H9 (cell line): ENCODE measurements at regions not wholly inside any gene's neighbourhood (a gene's known extent, or its start where the extent isn't known, plus 50 kb on each side); places are given as distances from the start of the nearest gene placed in this dataset.

Experiments
- DNase-seq: peaks from one replicate; pipeline ENCODE4 v3.0.0-alpha.2; 2017
- H2AFZ ChIP-seq: one replicate; pipeline ENCODE4 v1.6.1; 2013; ENCODE audit warnings: mild to moderate bottlenecking, low read length, control low read depth, moderate library complexity
- H2AK5ac ChIP-seq: 2 replicates; pipeline ENCODE4 v1.6.1; 2013; ENCODE audit warnings: low read length, control low read depth, mixed read lengths; ENCODE audit not compliant: insufficient read length
- H2BK120ac ChIP-seq: one replicate; pipeline ENCODE4 v1.6.1; 2013; ENCODE audit warnings: low read depth, mild to moderate bottlenecking, low read length, control low read depth, inconsistent platforms; ENCODE audit not compliant: poor library complexity, severe bottlenecking
- H2BK12ac ChIP-seq: 2 replicates; pipeline ENCODE4 v1.6.1; 2013; ENCODE audit warnings: low read length, control low read depth, mixed read lengths, low read depth; ENCODE audit not compliant: insufficient read length
- H2BK15ac ChIP-seq: 2 replicates; pipeline ENCODE4 v1.6.1; 2013; ENCODE audit warnings: low read depth, low read length, control low read depth
- H2BK20ac ChIP-seq: one replicate; pipeline ENCODE4 v1.6.1; 2013; ENCODE audit warnings: low read depth, mild to moderate bottlenecking, low read length, control low read depth, inconsistent platforms; ENCODE audit not compliant: poor library complexity, severe bottlenecking
- H2BK5ac ChIP-seq: 2 replicates; pipeline ENCODE4 v1.6.1; 2013; ENCODE audit warnings: low read length, control low read depth, mixed read lengths; ENCODE audit not compliant: insufficient read length
- H3K14ac ChIP-seq: 2 replicates; pipeline ENCODE4 v1.6.1; 2013; ENCODE audit warnings: low read length, control low read depth; ENCODE audit not compliant: insufficient read depth
- H3K18ac ChIP-seq: 2 replicates; pipeline ENCODE4 v1.6.1; 2013; ENCODE audit warnings: low read depth, mild to moderate bottlenecking, mixed read lengths, low read length, control low read depth; ENCODE audit not compliant: insufficient read length
- H3K23ac ChIP-seq: 2 replicates; pipeline ENCODE4 v1.6.1; 2013; ENCODE audit warnings: low read length, control low read depth, mixed read lengths, low read depth; ENCODE audit not compliant: insufficient read length
- H3K23me2 ChIP-seq: 2 replicates; pipeline ENCODE4 v1.6.1; 2013; ENCODE audit warnings: low read depth, mild to moderate bottlenecking, mixed read lengths, low read length, control low read depth; ENCODE audit not compliant: insufficient read length, poor library complexity, severe bottlenecking
- H3K27ac ChIP-seq: 2 replicates; pipeline ENCODE4 v1.5.1; 2013; ENCODE audit warnings: low read length, control low read depth, mixed read lengths, low read depth; ENCODE audit not compliant: insufficient read length
- H3K27me3 ChIP-seq: 2 replicates; pipeline ENCODE4 v1.6.1; 2013; ENCODE audit warnings: low read length, control low read depth, inconsistent platforms; ENCODE audit not compliant: insufficient read depth
- H3K4ac ChIP-seq: 2 replicates; pipeline ENCODE4 v1.6.1; 2013; ENCODE audit warnings: low read depth, mild to moderate bottlenecking, control low read depth, inconsistent platforms, low read length, moderate library complexity
- H3K4me1 ChIP-seq: 2 replicates; pipeline ENCODE4 v1.6.1; 2013; ENCODE audit warnings: low read length, control low read depth, inconsistent platforms; ENCODE audit not compliant: insufficient read depth
- H3K4me2 ChIP-seq: 2 replicates; pipeline ENCODE4 v1.6.1; 2013; ENCODE audit warnings: low read length, control low read depth, mixed read lengths; ENCODE audit not compliant: insufficient read length, insufficient read depth
- H3K56ac ChIP-seq: 2 replicates; pipeline ENCODE4 v1.6.1; 2013; ENCODE audit warnings: low read depth, mild to moderate bottlenecking, mixed read lengths, low read length, control low read depth; ENCODE audit not compliant: insufficient read length
- H3K79me1 ChIP-seq: 2 replicates; pipeline ENCODE4 v1.6.1; 2013; ENCODE audit warnings: low read depth, mild to moderate bottlenecking, moderate library complexity, low read length, control low read depth, inconsistent platforms; ENCODE audit not compliant: insufficient read depth, poor library complexity, severe bottlenecking
- H3K79me2 ChIP-seq: 2 replicates; pipeline ENCODE4 v1.6.1; 2013; ENCODE audit warnings: low read length, control low read depth, inconsistent platforms; ENCODE audit not compliant: insufficient read depth
- H3K9ac ChIP-seq: 2 replicates; pipeline ENCODE4 v1.6.1; 2013; ENCODE audit warnings: low read length, control low read depth, mixed read lengths; ENCODE audit not compliant: insufficient read length; ENCODE audit errors: extremely low read depth
- H3K9me3 ChIP-seq: one replicate; pipeline ENCODE4 v1.6.1; 2013; ENCODE audit warnings: low read depth, low read length, inconsistent platforms; ENCODE audit not compliant: control insufficient read depth
- H3T11ph ChIP-seq: one replicate; pipeline ENCODE4 v1.6.1; 2013; ENCODE audit warnings: mild to moderate bottlenecking, low read length, control low read depth, inconsistent platforms
- H4K20me1 ChIP-seq: one replicate; pipeline ENCODE4 v1.6.1; 2013; ENCODE audit not compliant: control insufficient read depth, insufficient read length, insufficient read depth
- H4K5ac ChIP-seq: 2 replicates; pipeline ENCODE4 v1.6.1; 2013; ENCODE audit warnings: low read depth, mild to moderate bottlenecking, mixed read lengths, low read length, control low read depth; ENCODE audit not compliant: insufficient read length
- H4K8ac ChIP-seq: replicated peaks from 2 replicates; pipeline ENCODE4 v1.6.1; 2013; ENCODE audit warnings: low read length, control low read depth, mixed read lengths, low read depth; ENCODE audit not compliant: insufficient read length
- H4K91ac ChIP-seq: 2 replicates; pipeline ENCODE4 v1.6.1; 2013; ENCODE audit warnings: low read depth, mild to moderate bottlenecking, moderate library complexity, mixed read lengths, low read length, control low read depth; ENCODE audit not compliant: insufficient read length
- H3K27ac Mint-ChIP-seq, 3 experiments: 2 replicates in 2 of 3; 3 replicates in 1 of 3; pipeline ENCODE4 v1.8.0; 2020 to 2021; ENCODE audit warnings: mixed read lengths in 3 of 3, mild to moderate bottlenecking in 1 of 3, moderate library complexity in 1 of 3
- H3K27me3 Mint-ChIP-seq: 2 replicates; pipeline ENCODE4 v1.8.0; 2021; ENCODE audit warnings: low read depth, mild to moderate bottlenecking, moderate library complexity, mixed read lengths
- H3K36me3 Mint-ChIP-seq, 3 experiments: 2 replicates in 2 of 3; 3 replicates in 1 of 3; pipeline ENCODE4 v1.8.0; 2020 to 2021; ENCODE audit warnings: low read depth in 3 of 3, mixed read lengths in 3 of 3; ENCODE audit not compliant: insufficient read depth in 1 of 3
- H3K4me1 Mint-ChIP-seq, 2 experiments: 2 replicates each; pipeline ENCODE4 v1.8.0; 2020; ENCODE audit warnings: mixed read lengths in 2 of 2
- H3K4me3 Mint-ChIP-seq, 2 experiments: 2 replicates in 1 of 2; 3 replicates in 1 of 2; pipeline ENCODE4 v1.8.0; 2020 to 2021; ENCODE audit warnings: mild to moderate bottlenecking in 2 of 2, mixed read lengths in 2 of 2, moderate library complexity in 1 of 2
- H3K9me3 Mint-ChIP-seq, 2 experiments: 2 replicates in 1 of 2; 3 replicates in 1 of 2; pipeline ENCODE4 v1.8.0; 2020; ENCODE audit warnings: mild to moderate bottlenecking in 2 of 2, mixed read lengths in 2 of 2, moderate library complexity in 1 of 2
- CTCF ChIP-seq: fragments of 200-600 bp; sonication (generic); conservative IDR thresholded peaks from 3 replicates; pipeline ENCODE4 v1.8.0; 2021; ENCODE audit warnings: antibody characterized with exemption, mild to moderate bottlenecking
- WGBS: extraction: QIAGEN DNeasy Blood & Tissue Kit; methylation state at CpG from one replicate; pipeline ENCODE4 v1.1.7; 2013; ENCODE audit warnings: missing lambda C conversion rate, low lambda C conversion rate, mixed read lengths; ENCODE audit not compliant: insufficient read length; ENCODE audit errors: extremely low coverage; 5-methylcytosine and 5-hydroxymethylcytosine counted together

GRCh38 chr9:7287065-7287464, 512.5 kb downstream of the DMAC1 start:
- Histone ChIP-seq H3K23ac (no peak overlapping the region), H3K9ac (no peak overlapping the region), H3K18ac (no peak overlapping the region), H3K79me2 (no peaks in the 10 kb centered on the region), H4K91ac (no peak overlapping the region), H2AFZ (no peak overlapping the region), H3K79me1 (no peaks in the 10 kb centered on the region), H2BK12ac (no peak overlapping the region), H4K20me1 (no peaks in the 10 kb centered on the region), H3K4me1 (peaks cover 7% of the 10 kb centered on the region; the same call in 1 of the 2 replicates), H2BK5ac (no peak overlapping the region), H2AK5ac (no peak overlapping the region), H3K4me2 (no peak overlapping the region), H4K5ac (no peak overlapping the region), H2BK120ac (no peak overlapping the region), H3K9me3 (no peaks in the 10 kb centered on the region), H3K23me2 (no peaks in the 10 kb centered on the region), H2BK15ac (no peak overlapping the region), H2BK20ac (no peak overlapping the region), H4K8ac (no peak overlapping the region), H3K27ac (no peak overlapping the region), H3T11ph (no peak overlapping the region), H3K27me3 (no peaks in the 10 kb centered on the region), H3K14ac (no peak overlapping the region), H3K4ac (no peak overlapping the region), H3K56ac (no peak overlapping the region)
- no peak overlapping the region for H3K4me3 Mint-ChIP-seq
- H3K4me1 Mint-ChIP-seq, result peaks cover 56 to 57% of the 10 kb centered on the region in 2 experiments
- no CpG with 5 or more reads among the region's 4 CpGs for WGBS
- no peak for DNase-seq
- no peak for TF ChIP-seq CTCF
- peaks cover 3% of the 10 kb centered on the region for H3K27me3 Mint-ChIP-seq
- peaks cover 5 to 12% of the 10 kb centered on the region in 2 experiments; a peak in 4 of 5 replicates for H3K9me3 Mint-ChIP-seq
- H3K36me3 Mint-ChIP-seq, result peaks cover 5 to 14% (median 9%) of the 10 kb centered on the region in 3 experiments
- no peak overlapping the region for H3K27ac Mint-ChIP-seq
